ENCODE measurements at regions not wholly inside any gene's neighbourhood (a gene's known extent, or its start where the extent isn't known, plus 50 kb on each side); places are given as distances from the start of the nearest gene placed in this dataset.

DNA sequence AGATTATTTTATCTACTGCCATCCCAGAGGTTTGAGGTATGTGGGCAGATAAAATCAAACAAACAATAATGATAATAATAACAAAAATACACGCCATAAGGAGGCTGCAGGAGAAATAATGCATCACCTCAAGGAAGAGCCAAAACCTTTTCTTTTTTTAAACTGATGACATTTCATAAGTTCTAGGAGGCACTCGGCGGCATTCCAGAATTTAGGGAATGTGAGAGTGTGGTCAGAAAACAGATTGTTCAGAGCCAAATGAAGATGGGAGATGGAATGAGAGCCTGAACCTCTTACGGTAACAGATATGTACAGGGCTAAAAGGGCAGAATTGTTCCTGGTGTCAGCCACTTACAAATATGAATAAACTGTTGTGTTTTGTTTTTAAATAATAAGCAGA lies 615.0 kb upstream of the CHD1 start:
- TF ChIP-seq, protein P1, sequence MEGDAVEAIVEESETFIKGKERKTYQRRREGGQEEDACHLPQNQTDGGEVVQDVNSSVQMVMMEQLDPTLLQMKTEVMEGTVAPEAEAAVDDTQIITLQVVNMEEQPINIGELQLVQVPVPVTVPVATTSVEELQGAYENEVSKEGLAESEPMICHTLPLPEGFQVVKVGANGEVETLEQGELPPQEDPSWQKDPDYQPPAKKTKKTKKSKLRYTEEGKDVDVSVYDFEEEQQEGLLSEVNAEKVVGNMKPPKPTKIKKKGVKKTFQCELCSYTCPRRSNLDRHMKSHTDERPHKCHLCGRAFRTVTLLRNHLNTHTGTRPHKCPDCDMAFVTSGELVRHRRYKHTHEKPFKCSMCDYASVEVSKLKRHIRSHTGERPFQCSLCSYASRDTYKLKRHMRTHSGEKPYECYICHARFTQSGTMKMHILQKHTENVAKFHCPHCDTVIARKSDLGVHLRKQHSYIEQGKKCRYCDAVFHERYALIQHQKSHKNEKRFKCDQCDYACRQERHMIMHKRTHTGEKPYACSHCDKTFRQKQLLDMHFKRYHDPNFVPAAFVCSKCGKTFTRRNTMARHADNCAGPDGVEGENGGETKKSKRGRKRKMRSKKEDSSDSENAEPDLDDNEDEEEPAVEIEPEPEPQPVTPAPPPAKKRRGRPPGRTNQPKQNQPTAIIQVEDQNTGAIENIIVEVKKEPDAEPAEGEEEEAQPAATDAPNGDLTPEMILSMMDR (IDR thresholded peaks at IDR 0.05; ENCODE audit: low read depth, low read length, poor library complexity, severe bottlenecking) = no peak
- no peak for TF ChIP-seq EZH2phosphoT487 (IDR thresholded peaks at IDR 0.05; ENCODE audit: borderline replicate concordance, low read length)
